DOHH2 (cell line): ENCODE measurements at regions not wholly inside any gene's neighbourhood (a gene's known extent, or its start where the extent isn't known, plus 50 kb on each side); places are given as distances from the start of the nearest gene placed in this dataset.

Source experiments
- H3F3A ChIP-seq: fragments of 200-600 bp; sonication (generic), shearing (Covaris generic); 2 replicates; pipeline ENCODE4 v1.6.0; 2016; ENCODE audit warnings: antibody characterized with exemption, mild to moderate bottlenecking; ENCODE audit not compliant: control insufficient read depth, insufficient read depth
- H3K27ac ChIP-seq: fragments of 200-600 bp; sonication (generic); 2 replicates; pipeline ENCODE4 v1.5.1; 2014; ENCODE audit warnings: low read depth, mild to moderate bottlenecking, low read length, moderate library complexity
- H3K27me3 ChIP-seq: fragments of 200-600 bp; sonication (generic); 2 replicates; pipeline ENCODE4 v1.6.1; 2014; ENCODE audit warnings: mild to moderate bottlenecking, low read length, mixed read lengths; ENCODE audit not compliant: control insufficient read depth
- H3K36me3 ChIP-seq: fragments of 200-600 bp; sonication (generic); 2 replicates; pipeline ENCODE4 v1.6.1; 2014; ENCODE audit warnings: mild to moderate bottlenecking, low read length, moderate library complexity, mixed read lengths; ENCODE audit not compliant: control insufficient read depth
- H3K4me1 ChIP-seq: fragments of 200-600 bp; sonication (generic); 2 replicates; pipeline ENCODE4 v1.6.1; 2014; ENCODE audit warnings: mild to moderate bottlenecking, low read length, mixed read lengths; ENCODE audit not compliant: control insufficient read depth
- H3K4me2 ChIP-seq: fragments of 200-600 bp; sonication (generic); 2 replicates; pipeline ENCODE4 v1.6.0; 2014; ENCODE audit warnings: mild to moderate bottlenecking, low read length, moderate library complexity
- H3K4me3 ChIP-seq: fragments of 200-600 bp; sonication (generic); 2 replicates; pipeline ENCODE4 v1.5.1; 2014; ENCODE audit warnings: mild to moderate bottlenecking, low read length, mixed read lengths
- H3K79me2 ChIP-seq: fragments of 200-600 bp; sonication (generic); 2 replicates; pipeline ENCODE4 v1.6.1; 2014; ENCODE audit warnings: mild to moderate bottlenecking, low read length, mixed read lengths; ENCODE audit not compliant: control insufficient read depth
- H3K9me2 ChIP-seq: fragments of 200-600 bp; sonication (generic); replicated peaks from 2 replicates; pipeline ENCODE4 v1.6.1; 2014; ENCODE audit warnings: mild to moderate bottlenecking, low read length, mixed read lengths; ENCODE audit not compliant: control insufficient read depth
- H3K9me3 ChIP-seq: fragments of 200-600 bp; sonication (generic); 2 replicates; pipeline ENCODE4 v1.6.1; 2014; ENCODE audit warnings: antibody characterized with exemption, low read length, mixed read lengths; ENCODE audit not compliant: control insufficient read depth, insufficient read depth
- H4K20me1 ChIP-seq: fragments of 200-600 bp; sonication (generic); 2 replicates; pipeline ENCODE4 v1.6.0; 2014; ENCODE audit warnings: low read depth, mild to moderate bottlenecking, antibody characterized with exemption, low read length, moderate library complexity; ENCODE audit not compliant: control insufficient read depth, insufficient read depth
- EZH2phosphoT487 ChIP-seq: fragments of 200-600 bp; sonication (generic); IDR thresholded peaks from 2 replicates; pipeline ENCODE4 v1.6.1; 2017; ENCODE audit warnings: borderline replicate concordance, mild to moderate bottlenecking, antibody characterized with exemption, low read length, moderate library complexity, mixed read lengths
- TF ChIP-seq, protein P1 (sequence below): fragments of 200-600 bp; sonication (generic); IDR thresholded peaks from one replicate; pipeline ENCODE4 v1.5.1; 2014; ENCODE audit warnings: antibody characterized with exemption, mild to moderate bottlenecking, low read depth, low read length; ENCODE audit not compliant: poor library complexity, severe bottlenecking

GRCh38 chrX:9166584-9166944, 132.6 kb upstream of the FAM9B start:
- H3K4me2 ChIP-seq: peak overlapping the region; percentile 57
- H4K20me1 ChIP-seq: no peaks in the 10 kb centered on the region
- no peaks in the 10 kb centered on the region for H3F3A ChIP-seq
- no peaks in the 10 kb centered on the region for H3K9me2 ChIP-seq
- H3K4me1 ChIP-seq: peaks cover 40% of the 10 kb centered on the region
- peaks cover 5% of the 10 kb centered on the region; the same call in 1 of the 2 replicates for H3K9me3 ChIP-seq
- no peaks in the 10 kb centered on the region for H3K36me3 ChIP-seq
- H3K27ac ChIP-seq: peak overlapping the region; percentile 81
- no peak for TF ChIP-seq EZH2phosphoT487
- TF ChIP-seq, protein P1, sequence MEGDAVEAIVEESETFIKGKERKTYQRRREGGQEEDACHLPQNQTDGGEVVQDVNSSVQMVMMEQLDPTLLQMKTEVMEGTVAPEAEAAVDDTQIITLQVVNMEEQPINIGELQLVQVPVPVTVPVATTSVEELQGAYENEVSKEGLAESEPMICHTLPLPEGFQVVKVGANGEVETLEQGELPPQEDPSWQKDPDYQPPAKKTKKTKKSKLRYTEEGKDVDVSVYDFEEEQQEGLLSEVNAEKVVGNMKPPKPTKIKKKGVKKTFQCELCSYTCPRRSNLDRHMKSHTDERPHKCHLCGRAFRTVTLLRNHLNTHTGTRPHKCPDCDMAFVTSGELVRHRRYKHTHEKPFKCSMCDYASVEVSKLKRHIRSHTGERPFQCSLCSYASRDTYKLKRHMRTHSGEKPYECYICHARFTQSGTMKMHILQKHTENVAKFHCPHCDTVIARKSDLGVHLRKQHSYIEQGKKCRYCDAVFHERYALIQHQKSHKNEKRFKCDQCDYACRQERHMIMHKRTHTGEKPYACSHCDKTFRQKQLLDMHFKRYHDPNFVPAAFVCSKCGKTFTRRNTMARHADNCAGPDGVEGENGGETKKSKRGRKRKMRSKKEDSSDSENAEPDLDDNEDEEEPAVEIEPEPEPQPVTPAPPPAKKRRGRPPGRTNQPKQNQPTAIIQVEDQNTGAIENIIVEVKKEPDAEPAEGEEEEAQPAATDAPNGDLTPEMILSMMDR: no peak
- H3K4me3 ChIP-seq: peak overlapping the region; percentile 46
- H3K27me3 ChIP-seq: no peaks in the 10 kb centered on the region
- no peaks in the 10 kb centered on the region for H3K79me2 ChIP-seq

GRCh38 chrX:9171841-9172463, 138.0 kb upstream of the FAM9B start:
- no peaks in the 10 kb centered on the region for H3F3A ChIP-seq
- H3K27ac ChIP-seq: no peak overlapping the region
- H3K4me2 ChIP-seq: no peak overlapping the region
- H3K27me3 ChIP-seq: no peaks in the 10 kb centered on the region
- H3K36me3 ChIP-seq: no peaks in the 10 kb centered on the region
- H3K79me2 ChIP-seq: no peaks in the 10 kb centered on the region
- no peak for TF ChIP-seq EZH2phosphoT487
- TF ChIP-seq, protein P1: no peak
- H3K4me1 ChIP-seq: peaks cover 2% of the 10 kb centered on the region
- no peak overlapping the region for H3K4me3 ChIP-seq
- no peaks in the 10 kb centered on the region for H4K20me1 ChIP-seq
- H3K9me2 ChIP-seq: no peaks in the 10 kb centered on the region
- H3K9me3 ChIP-seq: peaks cover 5% of the 10 kb centered on the region; the same call in 1 of the 2 replicates

GRCh38 chrX:9172464-9172850, 138.5 kb upstream of the FAM9B start:
- no peaks in the 10 kb centered on the region for H3K9me2 ChIP-seq
- peaks cover 3% of the 10 kb centered on the region; the same call in 1 of the 2 replicates for H3K9me3 ChIP-seq
- no peaks in the 10 kb centered on the region for H3K4me1 ChIP-seq
- H3K4me3 ChIP-seq: no peak overlapping the region
- TF ChIP-seq EZH2phosphoT487: no peak
- no peaks in the 10 kb centered on the region for H3F3A ChIP-seq
- no peaks in the 10 kb centered on the region for H3K79me2 ChIP-seq
- H3K4me2 ChIP-seq: no peak overlapping the region
- no peaks in the 10 kb centered on the region for H3K36me3 ChIP-seq
- H3K27ac ChIP-seq: no peak overlapping the region
- H3K27me3 ChIP-seq: no peaks in the 10 kb centered on the region
- no peaks in the 10 kb centered on the region for H4K20me1 ChIP-seq

GRCh38 chrX:9180623-9181022, 146.7 kb upstream of the FAM9B start:
- Histone ChIP-seq H3K4me3 (no peak overlapping the region), H3K9me3 (no peaks in the 10 kb centered on the region), H3K36me3 (no peaks in the 10 kb centered on the region), H4K20me1 (no peaks in the 10 kb centered on the region), H3K9me2 (no peaks in the 10 kb centered on the region), H3K79me2 (no peaks in the 10 kb centered on the region), H3K27ac (no peak overlapping the region), H3K4me2 (no peak overlapping the region), H3K27me3 (no peaks in the 10 kb centered on the region), H3F3A (no peaks in the 10 kb centered on the region), H3K4me1 (no peaks in the 10 kb centered on the region)
- TF ChIP-seq, protein P1: no peak
- TF ChIP-seq EZH2phosphoT487: no peak
